HepG2 (cell line): ENCODE measurements at regions not wholly inside any gene's neighbourhood (a gene's known extent, or its start where the extent isn't known, plus 50 kb on each side); places are given as distances from the start of the nearest gene placed in this dataset.

Experiments used
- ATAC-seq: fragments of 200-7000 bp; cut with Tn5 transposase; 3 replicates; pipeline ENCODE4 v1.9.1; 2020; ENCODE audit warnings: mild to moderate bottlenecking, moderate library complexity
- BruUV-seq: library from RNA; stranded (reverse); fragments of 400-500 nt; replicated peaks from 2 replicates; lab custom pipeline; 2021; lab: Mats Ljungman, UMichigan
- CTCF ChIA-PET: fragments of 300-600 bp; formaldehyde crosslinking; extraction: SDS; loops from one replicate; lab custom pipeline; 2021; ENCODE audit warnings: low total read pairs, inconsistent platforms, low intra/inter-chr PET ratio; lab: Yijun Ruan, JAX
- POLR2A ChIA-PET: fragments of 350-600 bp; sonication (Branson Sonifier 250); formaldehyde crosslinking; loops from one replicate; lab custom pipeline; 2020; ENCODE audit warnings: antibody characterized with exemption, inconsistent platforms; lab: Yijun Ruan, JAX
- DNase-seq: peaks from one replicate; pipeline ENCODE4 v3.0.0-alpha.2; 2015; ENCODE audit warnings: low spot score
- FAIRE-seq: peaks from 3 replicates; lab custom pipeline; 2011; peaks lifted over from hg19 to GRCh38; lab: Jason Lieb, UNC
- H2AFZ ChIP-seq: one replicate; pipeline ENCODE4 v1.6.1; 2011; ENCODE audit warnings: low read length, inconsistent platforms
- H3K27ac ChIP-seq: fragments of 300-600 bp; 3 replicates; pipeline ENCODE4 v1.8.0; 2011; ENCODE audit warnings: mixed run types, mild to moderate bottlenecking, mixed read lengths, low read length, inconsistent platforms; ENCODE audit not compliant: insufficient read depth; ENCODE audit errors: extremely low read length
- H3K27me3 ChIP-seq, 2 experiments: fragments of 200-600 bp in 1 of 2; 2 replicates in 1 of 2; 3 replicates in 1 of 2; pipeline versions ENCODE4 v1.6.0 to v1.8.0; 2011; ENCODE audit warnings: low read length in 2 of 2, mild to moderate bottlenecking in 2 of 2, moderate library complexity in 2 of 2, inconsistent platforms in 1 of 2; ENCODE audit not compliant: insufficient read depth in 2 of 2, control insufficient read depth in 1 of 2
- H3K36me3 ChIP-seq, 2 experiments: fragments of 200-600 bp in 1 of 2; replicated peaks in 1 of 2; 2 replicates in 1 of 2; 3 replicates in 1 of 2; pipeline versions ENCODE4 v1.5.1 to v1.8.0; 2011; ENCODE audit warnings: low read length in 2 of 2, inconsistent platforms in 1 of 2; ENCODE audit not compliant: insufficient read depth in 2 of 2, control insufficient read depth in 1 of 2
- H3K4me1 ChIP-seq: 2 replicates; pipeline ENCODE4 v1.5.1; 2012; ENCODE audit warnings: low read length, inconsistent platforms; ENCODE audit not compliant: insufficient read depth
- H3K4me2 ChIP-seq: 2 replicates; pipeline ENCODE4 v1.6.0; 2011; ENCODE audit warnings: low read depth, low read length, inconsistent platforms
- H3K4me3 ChIP-seq, 3 experiments: fragments of 200-600 bp in 1 of 3; sonication (generic), shearing (Covaris generic) in 1 of 3; replicated peaks in 1 of 3; 2 replicates each; pipeline ENCODE4 v1.5.1; 2011 to 2016; ENCODE audit warnings: low read length in 3 of 3, inconsistent platforms in 2 of 3, low read depth in 2 of 3, mild to moderate bottlenecking in 2 of 3, control low read depth in 1 of 3, mixed read lengths in 1 of 3; ENCODE audit not compliant: insufficient read depth in 1 of 3
- H3K79me2 ChIP-seq: one replicate; pipeline ENCODE4 v1.6.1; 2011; ENCODE audit warnings: low read length, inconsistent platforms; ENCODE audit not compliant: insufficient read depth
- H3K9ac ChIP-seq: 2 replicates; pipeline ENCODE4 v1.6.0; 2011; ENCODE audit warnings: mild to moderate bottlenecking, low read depth, low read length, inconsistent platforms; ENCODE audit not compliant: insufficient read depth
- H3K9me3 ChIP-seq: 2 replicates; pipeline ENCODE4 v1.5.1; 2012; ENCODE audit warnings: mild to moderate bottlenecking, low read length
- H4K20me1 ChIP-seq: 2 replicates; pipeline ENCODE4 v1.6.0; 2011; ENCODE audit warnings: inconsistent platforms, mild to moderate bottlenecking, low read length, moderate library complexity; ENCODE audit not compliant: insufficient read depth
- HHEX ChIP-seq: IDR thresholded peaks from 2 replicates; pipeline ENCODE4 v1.6.1; 2016; ENCODE audit warnings: control low read depth
- HINFP ChIP-seq: sonication (generic); formaldehyde crosslinking; IDR thresholded peaks from 2 replicates; pipeline ENCODE4 v1.4.0; 2020; ENCODE audit warnings: low read depth, mild to moderate bottlenecking, missing genetic modification reagents
- PHF21A ChIP-seq: sonication (generic); formaldehyde crosslinking; IDR thresholded peaks from 2 replicates; pipeline ENCODE4 v1.5.0; 2020; ENCODE audit warnings: mild to moderate bottlenecking, missing genetic modification reagents
- PHF5A ChIP-seq: IDR thresholded peaks from one replicate; pipeline ENCODE4 v1.6.1; 2018; ENCODE audit warnings: low read depth, missing genetic modification reagents; ENCODE audit not compliant: unreplicated experiment
- PRDM15 ChIP-seq: sonication (generic); formaldehyde crosslinking; IDR thresholded peaks from 2 replicates; pipeline ENCODE4 v1.4.0; 2020; ENCODE audit warnings: missing genetic modification reagents
- SP140L ChIP-seq: sonication (generic); formaldehyde crosslinking; IDR thresholded peaks from 2 replicates; pipeline ENCODE4 v1.4.0; 2020; ENCODE audit warnings: missing genetic modification reagents, borderline replicate concordance
- ZC3H4 ChIP-seq: sonication (generic); formaldehyde crosslinking; IDR thresholded peaks from 2 replicates; pipeline ENCODE4 v1.4.0; 2020; ENCODE audit warnings: missing genetic modification reagents, borderline replicate concordance
- ZFX ChIP-seq: sonication (generic); formaldehyde crosslinking; IDR thresholded peaks from 2 replicates; pipeline ENCODE4 v1.4.0; 2020; ENCODE audit warnings: mild to moderate bottlenecking, low read depth, missing genetic modification reagents, moderate library complexity
- ZNF609 ChIP-seq: sonication (generic); formaldehyde crosslinking; IDR thresholded peaks from 2 replicates; pipeline ENCODE4 v1.4.0; 2020; ENCODE audit warnings: mild to moderate bottlenecking, missing genetic modification reagents, borderline replicate concordance
- ZNF768 ChIP-seq: sonication (generic); formaldehyde crosslinking; IDR thresholded peaks from 2 replicates; pipeline ENCODE4 v1.4.0; 2020; ENCODE audit warnings: missing genetic modification reagents
- WGBS: methylation state at CpG from one replicate; pipeline ENCODE4 v1.1.6; 2017; ENCODE audit warnings: low lambda C conversion rate; 5-methylcytosine and 5-hydroxymethylcytosine counted together
- in situ Hi-C: cut with HindIII; loops from 2 replicates; pipeline ENCODE4 v1.10.0; 2017; ENCODE audit warnings: low pct_unique_long_range_greater_than_20kb; ENCODE audit not compliant: extremely low pct_ligation_motif_present
- intact Hi-C: fragments of 100-400 bp; cut with micrococcal nuclease; formaldehyde crosslinking; loops from one replicate; pipeline ENCODE4 v1.10.0; 2022; ENCODE audit not compliant: unreplicated experiment

- H3K9me3 ChIP-seq, result no peaks in the 10 kb centered on the region
- no peaks in the 10 kb centered on the region for H4K20me1 ChIP-seq
- CTCF ChIA-PET, result no interaction called here
- no peak overlapping the region for H3K9ac ChIP-seq
- WGBS, result 64% methylated on average over 1 of the region's 1 CpG
- H3K36me3 ChIP-seq, result no peaks in the 10 kb centered on the region
- POLR2A ChIA-PET, result no interaction called here
- FAIRE-seq (no peak), DNase-seq (no peak), ATAC-seq (no peak)
- no peak overlapping the region for H3K27ac ChIP-seq
- H3K4me3 ChIP-seq, result no peak overlapping the region
- H3K4me1 ChIP-seq, result no peaks in the 10 kb centered on the region
- H3K27me3 ChIP-seq, result no peaks in the 10 kb centered on the region
- no peak overlapping the region for H3K4me2 ChIP-seq
- no peaks in the 10 kb centered on the region for H3K79me2 ChIP-seq
- TF ChIP-seq HINFP (CRISPR knock-in tag) (no peak), ZNF609 (CRISPR knock-in tag) (no peak), ZC3H4 (CRISPR knock-in tag) (no peak), PRDM15 (no peak), PHF21A (CRISPR knock-in tag) (no peak), HHEX (CRISPR knock-in tag) (no peak), SP140L (CRISPR knock-in tag) (no peak), ZNF768 (CRISPR knock-in tag) (no peak), PHF5A (no peak), ZFX (no peak)
- in situ Hi-C loops (no loop called here), intact Hi-C loops (no loop called here)
- BruUV-seq, result no TSS peak
- no peak overlapping the region for H2AFZ ChIP-seq
These were observed 130.8 kb downstream of the LMNTD1 start for GRCh38 chr12:25422241-25422640.
